ENCODE measurements at regions not wholly inside any gene's neighbourhood (a gene's known extent, or its start where the extent isn't known, plus 50 kb on each side); places are given as distances from the start of the nearest gene placed in this dataset.

GRCh38 chrX:14355556-14355955, 173.8 kb upstream of the GLRA2 start:
- TF ChIP-seq, protein P1, sequence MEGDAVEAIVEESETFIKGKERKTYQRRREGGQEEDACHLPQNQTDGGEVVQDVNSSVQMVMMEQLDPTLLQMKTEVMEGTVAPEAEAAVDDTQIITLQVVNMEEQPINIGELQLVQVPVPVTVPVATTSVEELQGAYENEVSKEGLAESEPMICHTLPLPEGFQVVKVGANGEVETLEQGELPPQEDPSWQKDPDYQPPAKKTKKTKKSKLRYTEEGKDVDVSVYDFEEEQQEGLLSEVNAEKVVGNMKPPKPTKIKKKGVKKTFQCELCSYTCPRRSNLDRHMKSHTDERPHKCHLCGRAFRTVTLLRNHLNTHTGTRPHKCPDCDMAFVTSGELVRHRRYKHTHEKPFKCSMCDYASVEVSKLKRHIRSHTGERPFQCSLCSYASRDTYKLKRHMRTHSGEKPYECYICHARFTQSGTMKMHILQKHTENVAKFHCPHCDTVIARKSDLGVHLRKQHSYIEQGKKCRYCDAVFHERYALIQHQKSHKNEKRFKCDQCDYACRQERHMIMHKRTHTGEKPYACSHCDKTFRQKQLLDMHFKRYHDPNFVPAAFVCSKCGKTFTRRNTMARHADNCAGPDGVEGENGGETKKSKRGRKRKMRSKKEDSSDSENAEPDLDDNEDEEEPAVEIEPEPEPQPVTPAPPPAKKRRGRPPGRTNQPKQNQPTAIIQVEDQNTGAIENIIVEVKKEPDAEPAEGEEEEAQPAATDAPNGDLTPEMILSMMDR (IDR thresholded peaks at IDR 0.05) = no peak
- no peak for TF ChIP-seq POLR2A (IDR thresholded peaks at IDR 0.05)
